ENCODE measurements at regions not wholly inside any gene's neighbourhood (a gene's known extent, or its start where the extent isn't known, plus 50 kb on each side); places are given as distances from the start of the nearest gene placed in this dataset.
A peak's percentile ranks its signal among the peaks of the same experiment; 100 is the strongest.
"Not testable (repeated sequence)": the region's sequence is repeated elsewhere in the genome, so short reads cannot be mapped to it uniquely, and the experiment has no call there.

DNA sequence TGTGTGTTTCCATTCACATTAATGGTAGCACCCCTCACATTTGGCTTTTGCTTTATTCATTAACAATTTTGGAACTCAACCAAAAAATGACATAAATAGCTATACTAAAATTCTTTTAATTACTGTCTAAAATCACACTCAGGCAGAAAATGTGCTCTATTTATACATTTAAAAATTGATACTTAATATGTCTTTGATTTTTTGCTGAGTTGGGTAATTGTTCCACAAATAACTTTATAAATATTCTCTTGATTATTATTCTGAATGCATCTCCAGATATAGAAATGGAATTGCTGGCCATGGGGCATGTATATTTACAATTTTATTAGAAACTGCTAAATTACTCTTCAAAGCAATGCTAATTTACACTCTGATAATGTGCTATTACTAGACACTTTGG lies 658.7 kb upstream of the CHRM3 start:
- no peak for DNase-seq

DNA sequence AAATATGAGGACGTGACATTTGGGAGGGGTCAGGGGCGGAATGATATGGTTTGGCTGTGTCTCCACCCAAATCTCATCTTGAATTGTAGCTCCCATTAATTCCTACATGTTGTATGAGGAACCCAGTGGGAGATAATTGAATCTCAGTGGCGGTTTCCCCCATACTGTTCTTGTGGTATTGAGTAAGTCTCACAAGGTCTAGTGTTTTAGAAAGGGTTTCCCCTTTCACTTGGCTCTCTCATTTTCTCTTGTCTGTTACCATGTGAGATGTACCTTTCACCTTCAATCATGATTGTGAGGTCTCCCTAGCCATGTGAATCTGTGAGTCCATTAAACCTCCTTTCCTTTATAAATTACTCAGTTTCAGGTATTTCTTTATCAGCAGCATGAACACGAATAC lies 663.6 kb upstream of the CHRM3 start:
- DNase-seq: no peak

DNA sequence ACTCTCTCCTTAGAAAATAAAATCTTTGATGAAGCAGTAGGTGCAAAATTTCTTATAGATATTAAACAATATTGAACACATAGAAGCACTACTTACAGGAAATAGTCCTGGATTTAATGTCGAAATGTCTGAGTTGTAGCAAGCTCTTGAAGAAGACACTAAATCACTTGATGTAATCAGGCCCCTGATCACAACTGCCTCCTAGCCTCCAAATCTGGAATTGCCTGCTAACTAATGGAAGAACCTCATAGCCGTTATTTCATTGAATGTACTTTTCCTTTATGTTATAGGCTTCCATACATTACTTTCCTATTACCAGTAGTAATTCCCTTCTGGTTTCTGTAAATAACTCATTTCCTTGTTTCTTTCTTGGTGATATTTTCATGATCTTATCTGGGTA lies 675.7 kb upstream of the CHRM3 start:
- DNase-seq: no peak

DNA sequence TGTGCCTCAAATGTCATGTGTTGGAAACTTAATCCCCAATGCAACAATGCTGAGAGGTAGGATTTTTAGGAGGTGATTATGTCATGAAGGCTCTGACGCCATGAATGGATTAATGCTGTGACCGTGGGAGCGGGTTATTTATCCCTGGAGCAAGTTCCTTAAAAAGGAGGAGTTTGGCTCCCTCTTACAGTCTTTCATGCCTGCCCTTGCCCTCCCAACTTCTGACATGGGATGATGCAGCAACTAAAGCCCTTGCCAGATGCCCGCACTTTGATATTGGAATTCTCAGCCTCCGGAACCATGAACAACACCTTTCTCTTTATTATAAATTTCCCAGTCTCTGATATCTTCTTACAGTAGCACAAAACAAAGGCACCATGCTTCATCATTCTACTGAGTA lies 685.3 kb upstream of the CHRM3 start:
- no peak for DNase-seq

DNA sequence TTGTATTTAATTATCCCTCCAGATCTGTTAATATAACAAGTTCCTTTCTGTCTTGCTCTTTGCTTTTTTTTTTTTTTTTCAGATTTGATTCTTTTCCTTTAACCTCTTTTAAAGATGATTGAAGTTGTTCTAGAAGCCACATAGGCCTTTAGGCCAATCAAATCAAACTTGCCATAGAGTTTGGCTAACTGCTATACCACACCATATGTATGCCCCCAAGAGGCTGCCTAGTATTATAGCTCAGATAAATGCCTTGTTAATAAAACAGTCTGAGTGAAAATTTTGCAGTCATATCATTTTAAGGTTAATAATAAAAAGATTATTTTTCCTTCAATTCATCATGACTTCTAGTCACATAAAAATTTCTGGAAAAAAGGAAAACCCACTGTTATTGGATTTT lies 696.0 kb upstream of the CHRM3 start:
- peak; percentile 17 for DNase-seq

DNA sequence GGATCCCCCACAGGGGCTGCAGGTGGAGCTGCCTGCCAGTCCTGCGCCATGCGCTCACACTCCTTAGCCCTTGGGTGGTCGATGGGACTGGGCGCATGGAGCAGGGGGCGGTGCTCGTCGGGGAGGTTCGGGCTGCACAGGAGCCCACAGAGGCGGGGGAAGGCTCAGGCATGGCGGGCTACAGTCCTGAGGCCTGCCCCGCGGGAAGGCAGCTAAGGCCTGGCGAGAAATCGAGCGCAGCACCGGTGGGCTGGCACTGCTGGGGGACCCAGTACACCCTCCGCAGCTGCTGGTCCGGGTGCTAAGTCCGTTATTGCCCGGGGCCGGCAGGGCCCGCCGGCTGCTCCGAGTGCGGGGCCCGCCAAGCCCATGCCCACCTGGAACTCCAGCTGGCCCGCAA lies 701.8 kb upstream of the CHRM3 start:
- not testable (repeated sequence) for DNase-seq

DNA sequence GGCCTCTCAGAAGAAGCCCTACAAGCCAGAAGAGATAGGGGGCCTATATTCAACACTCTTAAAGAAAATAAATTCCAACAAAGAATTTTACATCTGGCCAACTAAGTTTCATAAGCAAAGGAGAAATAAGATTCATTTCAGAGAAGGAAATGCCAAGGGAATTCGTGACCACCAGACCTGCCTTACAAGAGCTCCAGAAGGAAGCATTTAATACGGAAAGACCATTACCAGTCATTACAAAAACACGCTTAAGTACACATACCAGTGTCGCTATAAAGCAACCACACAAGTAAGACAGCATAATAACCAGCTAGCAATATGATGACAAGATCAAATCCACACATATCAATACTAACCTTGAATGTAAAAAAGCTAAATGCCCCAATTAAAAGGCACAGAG lies 704.9 kb upstream of the CHRM3 start:
- no peak for DNase-seq

DNA sequence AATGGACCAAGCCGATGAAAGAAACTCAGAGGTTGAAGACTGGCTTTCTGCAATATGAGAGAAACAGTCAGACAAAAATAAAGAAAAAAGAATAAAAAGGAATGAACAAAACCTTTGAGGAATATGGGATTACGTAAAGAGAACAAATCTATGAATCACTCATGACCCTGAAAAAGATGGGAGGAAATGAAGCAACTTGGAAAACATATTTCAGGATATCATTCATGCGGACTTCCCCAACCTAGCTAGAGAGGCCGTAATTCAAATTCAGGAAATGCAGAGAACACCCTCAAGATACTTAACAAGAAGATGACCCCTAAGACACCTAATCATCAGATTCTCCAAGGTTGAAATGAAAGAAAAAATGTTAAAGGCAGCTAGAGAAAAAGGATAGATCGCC lies 705.3 kb upstream of the CHRM3 start:
- DNase-seq: peak; percentile 20

DNA sequence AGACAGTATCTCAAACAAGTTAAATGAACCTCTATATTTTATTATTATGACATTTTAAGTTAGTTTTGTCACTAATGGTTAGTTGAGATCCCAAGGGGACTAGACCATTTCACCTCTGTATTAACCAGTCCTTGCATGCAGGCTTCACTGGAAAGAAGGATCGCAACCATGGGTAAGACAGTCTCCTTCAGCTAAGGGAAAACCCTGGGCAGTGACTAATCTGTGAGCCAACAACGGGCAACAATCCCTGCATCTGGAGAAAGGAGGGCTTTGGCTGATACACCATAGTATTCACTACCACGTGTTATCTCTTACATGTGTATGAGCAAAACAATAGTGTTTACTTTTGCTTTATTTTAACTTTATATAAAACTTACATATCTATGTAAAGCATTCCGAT lies 708.8 kb upstream of the CHRM3 start:
- peak; percentile 37 for DNase-seq

DNA sequence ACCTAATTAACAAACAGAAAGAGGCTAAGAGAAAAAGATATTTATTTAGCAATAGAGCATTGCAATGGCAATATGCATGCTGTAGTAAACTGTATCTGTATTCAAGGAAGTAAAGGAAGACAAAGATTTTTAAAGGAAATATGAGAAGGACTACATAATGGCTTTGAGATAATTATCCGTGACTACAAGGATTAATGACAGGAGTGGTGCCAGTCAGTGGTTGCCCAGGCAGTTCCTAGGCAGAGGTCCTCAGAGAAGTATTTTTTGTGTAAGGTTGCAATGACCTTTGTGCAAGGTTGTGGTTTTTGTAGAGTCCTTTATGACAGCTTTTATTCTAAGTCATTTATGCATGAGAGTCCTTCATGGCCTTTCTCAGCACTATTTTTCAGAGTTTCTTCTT lies 711.1 kb upstream of the CHRM3 start:
- DNase-seq: no peak

DNA sequence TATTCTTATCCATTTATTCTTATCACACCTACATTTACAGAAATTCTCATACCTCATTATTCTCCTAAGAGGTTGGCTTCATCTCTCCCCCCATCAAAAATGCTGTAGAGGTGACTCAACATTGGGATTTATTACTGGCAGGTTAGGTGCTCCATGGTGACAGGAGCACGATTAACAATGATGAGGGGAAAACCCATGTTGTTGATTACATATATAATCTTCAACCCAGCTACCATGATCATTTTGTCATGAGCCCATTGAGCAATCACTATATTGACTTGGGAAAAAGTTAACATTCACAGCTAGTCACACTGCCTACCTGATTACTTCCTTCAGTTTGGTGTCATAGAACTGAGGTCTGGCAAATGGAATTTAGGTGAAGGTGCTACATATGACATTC lies 712.1 kb upstream of the CHRM3 start:
- no peak for DNase-seq

DNA sequence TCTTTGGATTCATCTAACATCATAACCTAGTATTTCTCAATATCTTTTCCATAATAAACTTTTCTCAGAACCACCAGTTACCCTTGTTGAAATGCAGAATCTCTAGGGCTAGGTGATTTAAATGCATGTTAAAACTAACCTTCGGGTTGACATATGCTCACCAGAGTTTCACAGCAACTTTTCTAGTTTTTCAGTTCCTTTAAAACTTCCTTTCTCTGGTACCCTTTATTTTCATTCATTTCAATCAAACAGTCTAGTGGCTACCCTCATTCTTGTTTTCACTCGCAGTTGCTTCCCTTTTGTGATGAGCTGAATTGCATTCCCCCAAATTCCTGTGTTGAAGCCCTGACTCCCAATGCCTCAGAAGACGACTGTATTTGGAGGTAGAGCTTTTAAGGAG lies 712.8 kb upstream of the CHRM3 start:
- DNase-seq: no peak

DNA sequence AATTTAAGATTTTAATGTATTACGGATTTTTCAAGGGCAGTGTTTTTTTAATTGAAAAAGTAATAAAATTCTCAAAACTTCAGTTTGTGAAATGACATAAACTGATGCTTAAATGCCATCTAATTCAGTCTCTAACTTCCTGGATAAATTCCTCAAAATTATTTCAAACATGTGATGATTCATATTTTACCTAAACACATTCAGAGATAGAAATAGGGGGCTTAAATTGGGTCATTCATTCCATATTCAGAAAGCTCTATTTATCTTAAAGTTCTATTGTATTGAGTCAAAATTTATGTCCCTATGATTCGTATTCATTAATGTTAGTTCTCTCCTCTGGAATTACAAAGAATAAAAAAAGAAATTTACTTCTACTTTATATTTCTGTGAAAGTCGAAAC lies 713.6 kb upstream of the CHRM3 start:
- no peak for DNase-seq

DNA sequence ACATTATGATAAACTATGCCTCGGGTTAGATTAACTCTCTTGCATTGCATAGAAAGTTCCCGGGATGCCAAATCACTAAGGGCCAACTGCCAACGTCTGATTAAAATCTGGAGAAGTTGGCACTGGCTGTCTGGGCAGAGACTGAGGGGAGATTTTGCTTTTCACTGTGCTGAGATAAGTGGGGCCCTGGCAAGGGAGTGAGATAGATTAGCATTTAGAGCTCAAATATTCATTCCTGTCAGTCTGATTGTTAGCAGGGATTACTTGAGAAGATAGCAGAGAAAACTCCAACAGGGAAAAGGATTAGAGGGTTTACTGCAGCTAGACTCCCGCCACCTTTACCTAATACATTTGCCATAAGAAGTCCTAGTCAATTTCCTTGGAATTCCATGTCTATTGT lies 714.1 kb upstream of the CHRM3 start:
- DNase-seq: no peak

DNA sequence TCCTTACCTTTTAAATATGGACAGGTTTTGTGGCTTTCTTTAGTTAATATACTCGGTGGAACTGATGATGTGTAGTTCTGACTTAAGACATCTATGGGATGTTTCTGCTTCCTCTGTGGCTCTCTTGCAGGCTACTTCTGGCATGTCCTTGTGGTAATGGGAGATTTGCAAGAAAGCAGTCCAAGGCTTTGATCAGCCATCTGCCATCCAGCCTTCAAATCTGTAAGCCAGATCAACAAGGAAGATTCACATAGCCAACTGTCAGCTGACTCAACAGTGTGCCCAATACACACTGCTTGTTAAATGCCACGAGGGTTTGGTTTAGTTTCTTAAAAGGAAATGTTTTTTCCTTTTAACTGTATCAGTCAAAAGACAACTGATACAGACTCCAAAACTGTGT lies 722.2 kb upstream of the CHRM3 start:
- DNase-seq: no peak

DNA sequence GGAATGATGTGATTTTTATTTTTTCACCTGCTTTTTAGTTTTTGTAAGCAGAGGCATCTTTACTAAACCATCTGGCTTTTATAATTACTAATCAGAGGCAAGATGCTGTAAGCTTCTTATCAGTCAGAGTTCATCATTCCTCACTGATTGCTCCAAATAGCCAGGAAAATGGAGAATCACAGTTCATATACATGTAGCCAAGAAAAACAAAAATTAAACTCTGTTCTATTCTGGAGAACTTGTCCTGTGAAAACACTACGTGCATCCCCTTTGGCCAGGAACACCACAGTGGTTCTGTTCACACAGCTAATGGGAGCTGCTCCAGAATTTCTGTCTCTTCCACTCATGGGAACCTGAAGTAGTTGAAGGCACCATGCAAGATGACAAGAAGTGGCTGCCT lies 725.5 kb upstream of the CHRM3 start:
- no peak for DNase-seq

DNA sequence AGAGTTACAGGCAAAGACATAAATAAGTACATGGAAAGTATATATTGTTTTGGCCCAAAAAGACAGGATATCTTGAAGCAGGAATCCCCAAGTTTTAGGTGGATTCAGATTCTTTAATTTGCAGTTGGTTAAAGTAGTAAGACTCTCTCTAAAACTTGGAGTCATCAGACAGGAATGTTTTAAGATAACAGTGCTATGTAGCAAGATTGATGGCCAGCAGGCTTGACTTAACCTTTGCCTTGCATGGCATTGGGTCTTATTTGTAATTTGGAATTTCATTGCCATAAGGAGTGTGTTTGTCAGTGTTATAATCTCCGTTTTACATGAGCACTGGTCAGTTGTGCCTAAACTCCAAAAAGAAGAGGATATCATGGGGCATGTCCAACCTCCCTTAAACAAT lies 727.6 kb upstream of the CHRM3 start:
- DNase-seq: peak; percentile 32

DNA sequence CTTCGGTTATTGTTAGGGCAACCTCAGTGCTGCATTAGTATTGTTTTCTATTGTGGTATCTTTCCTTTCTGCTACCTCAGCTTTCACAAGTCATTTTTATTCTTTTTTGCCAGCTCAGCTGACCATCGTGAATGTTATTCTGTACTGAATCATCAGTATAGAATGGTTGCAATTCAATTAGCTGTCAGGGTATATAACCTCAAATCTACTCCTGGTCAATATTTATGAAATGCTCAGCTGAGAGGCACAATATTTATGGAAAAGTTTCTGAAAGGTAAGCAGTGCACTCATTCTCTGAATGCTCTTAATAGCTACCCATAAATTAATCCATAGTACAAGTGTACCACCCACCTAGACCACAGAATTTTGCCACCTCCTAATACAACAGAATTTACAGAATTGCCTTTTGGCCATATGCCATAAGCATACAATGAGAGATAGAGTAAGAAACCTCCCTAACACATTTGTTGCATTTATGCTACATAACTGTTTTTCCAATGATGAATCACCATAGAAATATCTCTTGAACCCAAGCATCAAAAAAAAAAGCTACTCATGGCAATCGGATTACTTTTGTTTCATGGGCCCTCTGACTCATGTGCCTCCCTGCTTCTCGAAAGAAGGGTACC lies 732.6 kb upstream of the CHRM3 start:
- peak; percentile 33 for DNase-seq

DNA sequence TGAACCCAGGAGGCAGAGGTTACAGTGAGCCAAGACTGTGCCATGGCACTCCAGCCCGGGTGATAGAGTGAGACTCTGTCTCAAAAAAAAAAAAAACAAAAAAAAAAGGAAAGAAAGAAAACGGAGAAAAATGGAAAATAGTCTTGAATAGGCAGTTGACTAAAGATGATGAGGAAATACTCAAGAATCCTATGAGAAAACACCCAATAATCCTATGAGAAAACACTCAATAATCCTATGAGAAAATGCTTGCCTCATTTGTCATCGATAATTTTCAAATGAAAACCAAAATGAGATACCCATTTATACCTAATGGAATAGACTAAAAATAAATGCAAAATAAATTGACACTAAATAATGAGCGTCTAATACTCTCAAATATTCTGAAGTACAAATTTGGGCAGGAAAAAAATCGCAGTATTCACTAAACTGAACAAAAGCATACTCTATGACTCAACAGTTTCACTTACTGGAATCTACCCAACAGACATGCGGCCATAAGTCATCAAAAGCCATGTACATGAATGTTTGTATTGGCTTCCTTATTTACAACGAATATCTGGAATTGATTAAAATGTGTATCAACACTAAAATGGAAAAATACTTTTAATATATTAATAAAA lies 733.9 kb upstream of the CHRM3 start:
- DNase-seq: peak; percentile 43

DNA sequence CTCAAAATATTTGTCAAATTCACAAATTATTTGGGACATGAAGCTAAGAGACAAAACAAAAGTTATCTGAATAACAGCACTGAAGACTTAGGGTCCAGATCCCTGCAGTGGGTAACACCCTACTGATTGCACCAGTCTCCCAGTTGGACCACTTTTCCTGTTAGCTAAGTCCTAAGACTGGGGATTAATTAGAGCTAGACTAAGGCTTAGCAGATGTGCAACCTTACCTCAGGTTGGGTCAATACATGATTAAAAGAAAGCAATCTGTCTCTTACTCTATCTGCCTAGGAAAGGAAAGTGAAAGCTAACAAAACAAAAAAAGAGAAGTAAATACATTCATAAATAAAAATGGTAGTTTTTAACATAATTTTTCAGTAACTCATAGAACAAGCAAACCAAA lies 737.2 kb upstream of the CHRM3 start:
- DNase-seq: no peak

DNA sequence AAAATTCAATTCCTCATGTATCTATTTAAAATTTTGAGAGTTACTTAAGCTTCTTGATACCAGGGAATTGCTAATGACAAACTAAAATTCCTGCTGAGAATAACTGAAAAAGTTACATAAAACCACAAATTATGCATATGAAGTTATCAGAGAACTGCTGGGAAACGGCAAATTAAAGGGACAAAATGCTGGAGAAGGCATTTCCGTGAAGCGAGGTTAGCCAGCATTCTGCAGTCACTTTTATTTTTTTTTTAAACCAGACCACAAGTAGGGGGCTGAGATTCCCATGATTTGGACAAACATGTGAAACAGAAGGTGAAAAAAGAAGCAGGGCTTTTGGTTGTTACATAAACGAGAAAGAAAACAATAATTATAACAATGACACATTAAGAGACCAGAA lies 737.6 kb upstream of the CHRM3 start:
- no peak for DNase-seq

DNA sequence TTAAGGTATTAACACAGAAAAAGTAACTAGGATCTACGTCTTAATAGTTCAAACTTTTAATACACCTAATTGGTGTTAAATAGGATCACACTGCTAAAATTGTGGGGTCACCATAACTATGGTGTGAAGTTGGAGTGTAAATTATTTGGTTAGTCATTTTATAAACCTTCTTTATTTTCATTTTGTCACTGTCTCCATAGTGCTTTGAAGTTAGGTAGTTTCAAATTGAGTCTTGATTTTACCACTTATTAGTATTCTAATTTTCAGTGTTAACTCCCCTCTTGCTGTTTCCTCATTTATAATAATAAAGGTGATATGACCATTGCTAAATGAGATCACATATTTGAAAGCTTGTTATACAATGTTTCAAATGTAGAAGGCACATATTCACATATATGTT lies 738.1 kb upstream of the CHRM3 start:
- DNase-seq: no peak

DNA sequence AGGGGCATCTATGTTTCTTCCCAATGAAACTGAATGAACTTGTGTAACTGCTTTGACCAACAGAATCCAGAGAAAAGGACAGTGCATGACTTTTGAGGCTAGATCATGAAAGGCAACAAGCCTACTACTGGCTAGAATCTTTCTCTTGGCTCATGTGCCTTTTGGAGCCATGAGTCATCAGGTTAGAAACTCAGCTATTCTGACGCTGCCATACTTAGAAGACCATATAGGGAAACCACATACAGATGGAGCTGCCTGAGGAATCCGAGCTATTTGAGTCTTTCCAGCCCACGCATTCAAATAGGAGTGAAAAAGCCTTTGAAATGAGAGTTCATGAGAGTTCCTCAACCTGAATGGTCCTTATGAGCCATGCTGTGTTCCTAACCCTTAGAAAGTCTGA lies 738.5 kb upstream of the CHRM3 start:
- peak; percentile 75 for DNase-seq

DNA sequence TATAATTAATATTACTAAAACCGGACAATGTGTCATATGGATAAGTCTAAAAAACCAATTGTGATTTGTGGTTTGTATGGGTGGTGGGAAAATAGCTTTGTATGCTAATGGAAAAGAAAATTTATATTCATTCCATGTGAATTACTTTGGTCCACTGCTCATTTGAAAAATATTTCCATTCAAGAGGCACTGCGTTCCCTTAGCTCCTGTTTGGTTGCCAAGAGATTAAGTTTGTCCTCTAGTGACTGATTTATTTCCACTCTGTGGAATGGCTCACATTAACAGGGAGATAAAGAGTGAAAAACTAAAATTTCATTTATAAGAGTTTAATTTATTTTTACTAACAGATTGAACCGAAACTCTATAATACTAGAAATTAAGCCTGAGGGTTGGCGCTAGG lies 744.1 kb upstream of the CHRM3 start:
- peak; percentile 16 for DNase-seq

DNA sequence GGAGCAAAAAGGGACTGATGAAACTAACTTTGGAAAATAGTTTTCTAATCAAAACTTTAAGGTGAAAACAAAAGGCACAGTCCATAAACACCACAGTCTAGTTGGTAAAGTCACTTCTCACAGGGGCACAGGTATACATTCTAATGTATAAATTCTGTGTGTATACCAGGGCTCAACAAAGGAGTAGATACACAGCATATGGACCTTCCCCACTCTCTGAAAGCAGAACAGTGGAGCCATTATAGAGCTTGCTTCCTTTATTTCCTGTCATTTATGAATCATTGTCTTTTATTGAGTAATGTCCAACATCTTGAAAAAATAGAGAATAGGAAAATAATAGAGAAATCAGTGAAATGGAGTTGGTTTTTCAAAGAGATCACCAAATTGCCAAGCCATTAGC lies 746.5 kb upstream of the CHRM3 start:
- DNase-seq: no peak

Measured in HCEC 1CT (cell line).